GM13977 (cell line): ENCODE measurements at regions not wholly inside any gene's neighbourhood (a gene's known extent, or its start where the extent isn't known, plus 50 kb on each side); places are given as distances from the start of the nearest gene placed in this dataset.
"Not testable (repeated sequence)": the region's sequence is repeated elsewhere in the genome, so short reads cannot be mapped to it uniquely, and the experiment has no call there.

Experiments
- DNase-seq: peaks from one replicate; pipeline ENCODE4 v3.0.0; 2012; ENCODE audit warnings: low spot score
- in situ Hi-C: fragments of 300-500 bp; cut with MboI; formaldehyde crosslinking; loops from one replicate; pipeline ENCODE4 v1.12.0; 2022; ENCODE audit warnings: low sequenced_read_pairs, low pct_unique_long_range_greater_than_20kb, mixed read lengths, inconsistent platforms; ENCODE audit not compliant: unreplicated experiment
- TF ChIP-seq, protein P1 (sequence below): IDR thresholded peaks from 2 replicates; pipeline ENCODE4 v1.5.1; 2012; ENCODE audit warnings: mild to moderate bottlenecking, control low read depth; ENCODE audit not compliant: insufficient read depth; ENCODE audit errors: extremely low read depth, missing control alignments

GRCh38 chr1:219323426-219323825 is 149.7 kb downstream of the LYPLAL1 start:
- TF ChIP-seq, protein P1, sequence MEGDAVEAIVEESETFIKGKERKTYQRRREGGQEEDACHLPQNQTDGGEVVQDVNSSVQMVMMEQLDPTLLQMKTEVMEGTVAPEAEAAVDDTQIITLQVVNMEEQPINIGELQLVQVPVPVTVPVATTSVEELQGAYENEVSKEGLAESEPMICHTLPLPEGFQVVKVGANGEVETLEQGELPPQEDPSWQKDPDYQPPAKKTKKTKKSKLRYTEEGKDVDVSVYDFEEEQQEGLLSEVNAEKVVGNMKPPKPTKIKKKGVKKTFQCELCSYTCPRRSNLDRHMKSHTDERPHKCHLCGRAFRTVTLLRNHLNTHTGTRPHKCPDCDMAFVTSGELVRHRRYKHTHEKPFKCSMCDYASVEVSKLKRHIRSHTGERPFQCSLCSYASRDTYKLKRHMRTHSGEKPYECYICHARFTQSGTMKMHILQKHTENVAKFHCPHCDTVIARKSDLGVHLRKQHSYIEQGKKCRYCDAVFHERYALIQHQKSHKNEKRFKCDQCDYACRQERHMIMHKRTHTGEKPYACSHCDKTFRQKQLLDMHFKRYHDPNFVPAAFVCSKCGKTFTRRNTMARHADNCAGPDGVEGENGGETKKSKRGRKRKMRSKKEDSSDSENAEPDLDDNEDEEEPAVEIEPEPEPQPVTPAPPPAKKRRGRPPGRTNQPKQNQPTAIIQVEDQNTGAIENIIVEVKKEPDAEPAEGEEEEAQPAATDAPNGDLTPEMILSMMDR, result no peak
- no peak for DNase-seq
- in situ Hi-C loops, result no loop called here

- DNase-seq, result no peak
- TF ChIP-seq, protein P1, result no peak
- in situ Hi-C loops, result no loop called here
Observed at GRCh38 chr1:219322766-219323165, 149.1 kb downstream of the LYPLAL1 start.

DNA sequence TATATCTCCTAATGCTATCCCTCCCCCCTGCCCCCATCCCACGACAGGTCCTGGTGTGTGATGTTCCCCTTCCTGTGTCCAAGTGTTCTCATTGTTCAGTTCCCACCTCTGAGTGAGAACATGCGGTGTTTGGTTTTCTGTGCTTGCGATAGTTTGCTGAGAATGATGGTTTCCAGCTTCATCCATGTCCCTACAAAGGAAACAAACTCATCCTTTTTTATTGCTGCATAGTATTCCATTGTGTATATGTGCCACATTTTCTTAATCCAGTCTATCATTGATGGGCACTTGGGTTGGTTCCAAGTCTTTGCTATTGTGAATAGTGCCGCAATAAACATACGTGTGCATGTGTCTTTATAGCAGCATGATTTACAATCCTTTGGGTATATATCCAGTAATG is 146.9 kb downstream of the LYPLAL1 start:
- in situ Hi-C loops, DNase-seq: not testable (repeated sequence)

DNA sequence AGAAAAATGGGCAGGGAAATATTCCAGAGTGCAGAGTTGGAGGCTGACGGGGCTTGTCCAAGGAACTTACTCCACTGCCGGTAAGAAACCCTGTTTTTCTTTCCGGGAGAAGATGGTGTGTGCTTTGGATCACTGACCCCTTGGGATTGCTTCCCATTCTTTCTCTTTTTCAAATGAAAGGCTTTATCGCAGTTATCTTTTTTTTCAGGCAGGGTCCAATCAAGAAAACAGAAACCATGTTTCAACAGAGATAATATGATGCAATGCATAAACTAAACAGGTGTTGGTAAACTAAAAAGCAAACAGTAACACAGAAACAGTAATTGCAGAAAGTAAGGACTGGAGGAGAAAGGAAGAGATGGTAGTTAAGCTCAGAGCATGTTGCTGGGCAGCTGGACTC is 145.1 kb downstream of the LYPLAL1 start:
- TF ChIP-seq, protein P1, result no peak
- DNase-seq, result no peak
- in situ Hi-C loops, result no loop called here

- TF ChIP-seq, protein P1, result peak; percentile 69
- in situ Hi-C loops, result no loop called here
- DNase-seq, result peak; percentile 8
Observed at GRCh38 chr1:219317762-219318353, 144.2 kb downstream of the LYPLAL1 start.

- in situ Hi-C loops, result no loop called here
- no peak for DNase-seq
- TF ChIP-seq, protein P1, result no peak
Observed at GRCh38 chr1:219316066-219316465, 142.4 kb downstream of the LYPLAL1 start.

DNA sequence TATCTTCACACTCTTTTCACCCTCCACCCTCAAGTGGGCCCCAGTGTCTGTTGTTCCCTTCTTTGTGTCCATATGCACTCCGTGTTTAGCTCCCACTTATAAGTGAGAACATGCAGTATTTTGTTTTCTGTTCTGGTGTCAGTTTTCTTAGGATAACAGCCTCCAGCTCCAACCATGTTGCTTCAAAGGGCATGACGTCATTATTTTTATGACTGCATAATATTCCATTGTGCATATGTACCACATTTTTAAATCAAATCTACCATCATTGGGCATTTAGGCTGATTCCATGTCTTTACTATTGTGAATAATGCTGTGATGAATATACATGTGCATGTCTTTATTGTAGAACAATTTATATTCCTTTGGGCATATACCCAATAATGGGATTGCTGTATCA is 140.3 kb downstream of the LYPLAL1 start:
- no peak for DNase-seq
- in situ Hi-C loops, result no loop called here
- TF ChIP-seq, protein P1, result no peak
